OCI-LY3 (cell line): ENCODE measurements at regions not wholly inside any gene's neighbourhood (a gene's known extent, or its start where the extent isn't known, plus 50 kb on each side); places are given as distances from the start of the nearest gene placed in this dataset.

ENCODE experiments used
- CTCF ChIP-seq: fragments of 200-600, 300-600 bp; sonication (generic); IDR thresholded peaks from 2 replicates; pipeline ENCODE4 v1.5.1; 2014; ENCODE audit warnings: antibody characterized with exemption, low read length, low read depth
- EZH2phosphoT487 ChIP-seq: fragments of 200-600 bp; shearing (Covaris generic); IDR thresholded peaks from 2 replicates; pipeline ENCODE4 v1.6.1; 2018; ENCODE audit warnings: antibody characterized with exemption, mixed run types, low read depth

GRCh38 chr4:124334119-124334518 lies 378.4 kb downstream of the ANKRD50 start:
- TF ChIP-seq CTCF (peak; percentile 57), EZH2phosphoT487 (no peak)
